OCI-LY1 (cell line): ENCODE measurements at regions not wholly inside any gene's neighbourhood (a gene's known extent, or its start where the extent isn't known, plus 50 kb on each side); places are given as distances from the start of the nearest gene placed in this dataset.

ENCODE experiments used
- H2AFZ ChIP-seq: fragments of 200-600 bp; sonication (generic), shearing (Covaris generic); 2 replicates; pipeline ENCODE4 v1.6.0; 2014; ENCODE audit warnings: antibody characterized with exemption, mild to moderate bottlenecking, low read length
- H3F3A ChIP-seq: fragments of 200-600 bp; sonication (generic), shearing (Covaris generic); 2 replicates; pipeline ENCODE4 v1.6.0; 2014; ENCODE audit warnings: mild to moderate bottlenecking, antibody characterized with exemption, low read length, moderate library complexity; ENCODE audit not compliant: insufficient read depth
- H3K27ac ChIP-seq: fragments of 200-600 bp; sonication (generic); 2 replicates; pipeline ENCODE4 v1.5.1; 2014; ENCODE audit warnings: low read length, mixed run types, mild to moderate bottlenecking, low read depth; ENCODE audit not compliant: poor library complexity, severe bottlenecking
- H3K27me3 ChIP-seq: fragments of 200-600 bp; sonication (generic); 2 replicates; pipeline ENCODE4 v1.6.0; 2014; ENCODE audit warnings: antibody characterized with exemption, mild to moderate bottlenecking, low read length, moderate library complexity; ENCODE audit not compliant: insufficient read depth
- H3K36me3 ChIP-seq: fragments of 200-600 bp; sonication (generic); 2 replicates; pipeline ENCODE4 v1.6.1; 2014; ENCODE audit warnings: mild to moderate bottlenecking, antibody characterized with exemption, low read length, moderate library complexity, mixed read lengths; ENCODE audit not compliant: insufficient read depth
- H3K4me1 ChIP-seq: fragments of 200-600 bp; sonication (generic); 2 replicates; pipeline ENCODE4 v1.5.1; 2014; ENCODE audit warnings: mild to moderate bottlenecking, low read length, moderate library complexity; ENCODE audit not compliant: insufficient read depth, severe bottlenecking
- H3K4me2 ChIP-seq: fragments of 200-600 bp; sonication (generic), shearing (Covaris generic); 2 replicates; pipeline ENCODE4 v1.6.1; 2014; ENCODE audit warnings: low read length
- H3K4me3 ChIP-seq: fragments of 200-600 bp; sonication (generic); 2 replicates; pipeline ENCODE4 v1.5.1; 2014; ENCODE audit warnings: low read length, low read depth, mild to moderate bottlenecking, mixed read lengths; ENCODE audit not compliant: poor library complexity, severe bottlenecking
- H3K79me2 ChIP-seq: fragments of 200-600 bp; shearing (Covaris generic); 2 replicates; pipeline ENCODE4 v1.6.1; 2016; ENCODE audit warnings: mixed run types, low read length, mixed read lengths; ENCODE audit not compliant: insufficient read depth
- H3K9ac ChIP-seq: fragments of 200-600 bp; sonication (generic), shearing (Covaris generic); 2 replicates; pipeline ENCODE4 v1.6.1; 2014; ENCODE audit warnings: mild to moderate bottlenecking, low read length, mixed read lengths
- H3K9me2 ChIP-seq: fragments of 200-600 bp; sonication (generic), shearing (Covaris generic); 2 replicates; pipeline ENCODE4 v1.6.1; 2014; ENCODE audit warnings: low read depth, mild to moderate bottlenecking, low read length, mixed read lengths
- H3K9me3 ChIP-seq: fragments of 200-600 bp; shearing (Covaris generic); 2 replicates; pipeline ENCODE4 v1.6.1; 2014; ENCODE audit warnings: low read length, mixed read lengths
- H4K20me1 ChIP-seq: fragments of 200-600 bp; sonication (generic), shearing (Covaris generic); 2 replicates; pipeline ENCODE4 v1.6.0; 2016; ENCODE audit warnings: mild to moderate bottlenecking, low read length; ENCODE audit not compliant: insufficient read depth
- EZH2 ChIP-seq: fragments of 200-600 bp; sonication (generic), shearing (Covaris generic); IDR thresholded peaks from 2 replicates; pipeline ENCODE4 v1.8.0; 2017; ENCODE audit warnings: borderline replicate concordance, mixed run types, mild to moderate bottlenecking, antibody characterized with exemption, low read length, moderate library complexity, mixed read lengths
- TF ChIP-seq, protein P1 (sequence below): fragments of 200-600 bp; sonication (generic), shearing (Covaris generic); IDR thresholded peaks from 2 replicates; pipeline ENCODE4 v1.5.1; 2017; ENCODE audit warnings: mild to moderate bottlenecking, antibody characterized with exemption, low read length, moderate library complexity, mixed read lengths

DNA sequence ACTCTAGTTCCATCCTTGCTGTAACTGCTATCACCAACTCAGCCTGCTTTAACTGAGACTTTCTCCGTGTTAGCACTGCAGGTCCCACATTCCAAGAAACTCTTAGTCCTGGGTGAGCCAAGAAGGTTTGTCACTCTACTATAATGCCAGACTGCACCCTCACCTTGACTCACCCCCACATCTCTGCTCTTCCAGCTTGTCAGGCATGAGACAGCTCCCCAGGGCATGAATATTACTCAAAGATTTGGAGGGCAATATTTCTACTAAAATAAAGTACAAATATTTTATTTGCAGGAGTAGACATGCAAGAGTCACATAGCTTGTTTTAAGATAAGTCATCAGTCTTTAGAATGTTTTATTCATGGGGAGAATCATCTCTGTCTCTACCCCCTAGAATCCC is 110.2 kb downstream of the MATN1 start:
- H3K9me3 ChIP-seq, result no peaks in the 10 kb centered on the region
- TF ChIP-seq, protein P1, sequence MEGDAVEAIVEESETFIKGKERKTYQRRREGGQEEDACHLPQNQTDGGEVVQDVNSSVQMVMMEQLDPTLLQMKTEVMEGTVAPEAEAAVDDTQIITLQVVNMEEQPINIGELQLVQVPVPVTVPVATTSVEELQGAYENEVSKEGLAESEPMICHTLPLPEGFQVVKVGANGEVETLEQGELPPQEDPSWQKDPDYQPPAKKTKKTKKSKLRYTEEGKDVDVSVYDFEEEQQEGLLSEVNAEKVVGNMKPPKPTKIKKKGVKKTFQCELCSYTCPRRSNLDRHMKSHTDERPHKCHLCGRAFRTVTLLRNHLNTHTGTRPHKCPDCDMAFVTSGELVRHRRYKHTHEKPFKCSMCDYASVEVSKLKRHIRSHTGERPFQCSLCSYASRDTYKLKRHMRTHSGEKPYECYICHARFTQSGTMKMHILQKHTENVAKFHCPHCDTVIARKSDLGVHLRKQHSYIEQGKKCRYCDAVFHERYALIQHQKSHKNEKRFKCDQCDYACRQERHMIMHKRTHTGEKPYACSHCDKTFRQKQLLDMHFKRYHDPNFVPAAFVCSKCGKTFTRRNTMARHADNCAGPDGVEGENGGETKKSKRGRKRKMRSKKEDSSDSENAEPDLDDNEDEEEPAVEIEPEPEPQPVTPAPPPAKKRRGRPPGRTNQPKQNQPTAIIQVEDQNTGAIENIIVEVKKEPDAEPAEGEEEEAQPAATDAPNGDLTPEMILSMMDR, result no peak
- no peak for TF ChIP-seq EZH2
- no peaks in the 10 kb centered on the region for H3K79me2 ChIP-seq
- no peaks in the 10 kb centered on the region; the same call in 1 of the 2 replicates for H3K27me3 ChIP-seq
- H4K20me1 ChIP-seq, result no peaks in the 10 kb centered on the region
- no peak overlapping the region for H3K4me3 ChIP-seq
- no peak overlapping the region for H3K9ac ChIP-seq
- H2AFZ ChIP-seq, result no peak overlapping the region
- H3K36me3 ChIP-seq, result no peaks in the 10 kb centered on the region
- no peaks in the 10 kb centered on the region for H3K4me1 ChIP-seq
- no peak overlapping the region for H3K27ac ChIP-seq
- no peaks in the 10 kb centered on the region for H3F3A ChIP-seq
- no peak overlapping the region for H3K4me2 ChIP-seq
- H3K9me2 ChIP-seq, result no peaks in the 10 kb centered on the region

DNA sequence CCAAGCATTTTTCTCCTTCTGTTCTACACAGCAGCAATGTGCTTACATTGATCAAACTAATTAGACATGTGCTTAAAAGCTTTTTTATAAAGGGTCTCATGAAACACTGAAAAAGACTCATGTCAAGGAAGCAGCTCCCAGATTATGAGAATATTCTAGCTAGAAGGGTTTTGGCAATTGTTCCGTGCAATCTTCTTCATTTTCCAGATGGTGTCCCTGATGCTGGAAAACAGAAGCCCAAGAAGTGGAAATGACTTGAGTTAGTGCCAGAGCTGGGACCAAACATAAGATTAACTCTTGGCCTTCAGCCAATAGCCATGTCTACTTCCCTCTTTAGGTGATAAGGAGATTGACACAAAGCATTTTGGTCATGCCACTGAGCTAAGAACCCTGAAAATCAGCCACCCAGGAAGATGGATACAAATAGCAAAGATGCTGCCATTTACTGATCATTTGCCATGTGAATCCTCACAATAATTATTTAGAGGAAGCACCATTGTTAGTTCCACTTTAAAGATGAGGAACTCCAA is 110.8 kb downstream of the MATN1 start:
- TF ChIP-seq, protein P1, result no peak
- TF ChIP-seq EZH2, result no peak
- H3K27ac ChIP-seq, result no peak overlapping the region

DNA sequence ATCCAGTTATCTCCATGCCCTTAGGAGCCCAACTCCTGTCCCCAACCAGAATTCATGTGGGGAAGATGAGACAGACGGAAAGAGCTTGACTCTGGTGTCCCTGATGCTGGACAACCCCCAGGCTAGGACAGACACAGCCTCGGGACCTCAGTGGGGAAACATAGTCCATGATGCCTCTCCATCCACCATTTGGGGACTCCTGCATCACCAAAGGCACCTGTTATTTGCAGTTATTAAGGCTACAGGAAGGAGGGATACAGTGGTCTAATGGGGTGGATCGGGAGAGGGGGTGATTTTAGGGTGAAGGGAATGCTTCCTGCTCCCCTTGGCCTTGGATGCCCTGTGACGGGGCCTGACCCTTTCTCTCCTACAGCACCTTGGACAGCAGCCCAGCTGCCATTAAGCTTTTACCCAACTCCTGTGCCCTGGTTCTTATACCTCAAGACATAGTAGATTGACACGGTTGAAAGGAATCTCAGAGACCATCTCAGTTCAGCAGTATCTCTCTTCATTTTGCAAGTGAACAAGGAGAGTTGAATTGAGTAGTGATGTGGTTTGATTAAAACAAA is 111.6 kb downstream of the MATN1 start:
- Histone ChIP-seq H3K79me2 (no peaks in the 10 kb centered on the region), H3K4me3 (no peak overlapping the region), H4K20me1 (no peaks in the 10 kb centered on the region), H3K4me2 (no peak overlapping the region), H3K9me3 (no peaks in the 10 kb centered on the region), H3K4me1 (no peaks in the 10 kb centered on the region), H3K36me3 (no peaks in the 10 kb centered on the region), H3K9ac (no peak overlapping the region), H2AFZ (no peak overlapping the region), H3K27me3 (no peaks in the 10 kb centered on the region; the same call in 1 of the 2 replicates), H3F3A (no peaks in the 10 kb centered on the region), H3K27ac (no peak overlapping the region), H3K9me2 (no peaks in the 10 kb centered on the region)
- TF ChIP-seq, protein P1, result no peak
- no peak for TF ChIP-seq EZH2

More for the DNA sequence above, 110.8 kb downstream of the MATN1 start:
- Histone ChIP-seq H3K36me3 (no peaks in the 10 kb centered on the region), H3K9ac (no peak overlapping the region), H3F3A (no peaks in the 10 kb centered on the region), H3K79me2 (no peaks in the 10 kb centered on the region), H3K9me2 (no peaks in the 10 kb centered on the region), H3K4me1 (no peaks in the 10 kb centered on the region), H3K4me3 (no peak overlapping the region), H3K9me3 (no peaks in the 10 kb centered on the region), H2AFZ (no peak overlapping the region), H4K20me1 (no peaks in the 10 kb centered on the region), H3K27me3 (no peaks in the 10 kb centered on the region; the same call in 1 of the 2 replicates), H3K4me2 (no peak overlapping the region)
